ENCODE measurements at regions not wholly inside any gene's neighbourhood (a gene's known extent, or its start where the extent isn't known, plus 50 kb on each side); places are given as distances from the start of the nearest gene placed in this dataset.
A peak's percentile ranks its signal among the peaks of the same experiment; 100 is the strongest.
"Not testable (repeated sequence)": the region's sequence is repeated elsewhere in the genome, so short reads cannot be mapped to it uniquely, and the experiment has no call there.

DNA sequence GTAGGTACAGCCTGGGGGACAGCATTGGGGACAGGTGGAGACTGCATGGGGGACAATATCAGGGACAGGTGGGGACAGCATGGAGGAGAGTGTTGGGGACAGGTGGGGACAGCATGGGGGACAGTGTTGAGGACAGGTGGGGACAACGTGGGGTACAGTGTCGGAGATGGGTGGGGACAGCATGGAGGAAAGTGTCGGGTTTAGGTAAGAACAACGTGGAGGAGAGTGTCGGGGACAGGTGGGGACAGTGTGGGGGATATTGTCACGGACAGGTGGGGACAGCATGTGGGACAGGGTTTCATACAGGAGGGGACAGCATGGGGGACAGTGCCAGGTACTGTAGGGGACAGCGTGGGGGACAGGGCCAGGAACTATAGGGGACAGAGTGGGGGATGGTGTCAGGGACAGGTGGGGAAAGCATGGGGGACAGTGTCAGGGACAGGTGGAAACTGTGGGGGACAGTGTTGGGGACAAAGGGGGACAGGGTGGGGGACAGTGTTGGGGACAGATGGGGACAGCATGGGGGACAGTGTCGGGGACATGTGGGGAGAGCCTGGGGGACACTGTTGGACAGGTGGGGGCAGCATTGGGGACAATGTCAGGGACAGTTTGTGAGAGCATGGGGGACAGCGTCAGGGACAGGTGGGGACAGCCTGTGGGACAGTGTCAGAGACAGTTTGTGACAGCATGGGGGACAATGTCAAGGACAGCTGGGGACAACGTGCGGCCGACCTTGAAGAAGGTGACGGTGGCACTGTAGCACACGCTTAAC, 213.1 kb downstream of the TMEM121 start:
- TF ChIP-seq OSR1 (CRISPR knock-in tag; IDR thresholded peaks at IDR 0.05) (no peak), ARNTL (CRISPR knock-in tag; IDR thresholded peaks at IDR 0.05; ENCODE audit: borderline replicate concordance, low read depth) (no peak)
- TF ChIP-seq, protein P1, sequence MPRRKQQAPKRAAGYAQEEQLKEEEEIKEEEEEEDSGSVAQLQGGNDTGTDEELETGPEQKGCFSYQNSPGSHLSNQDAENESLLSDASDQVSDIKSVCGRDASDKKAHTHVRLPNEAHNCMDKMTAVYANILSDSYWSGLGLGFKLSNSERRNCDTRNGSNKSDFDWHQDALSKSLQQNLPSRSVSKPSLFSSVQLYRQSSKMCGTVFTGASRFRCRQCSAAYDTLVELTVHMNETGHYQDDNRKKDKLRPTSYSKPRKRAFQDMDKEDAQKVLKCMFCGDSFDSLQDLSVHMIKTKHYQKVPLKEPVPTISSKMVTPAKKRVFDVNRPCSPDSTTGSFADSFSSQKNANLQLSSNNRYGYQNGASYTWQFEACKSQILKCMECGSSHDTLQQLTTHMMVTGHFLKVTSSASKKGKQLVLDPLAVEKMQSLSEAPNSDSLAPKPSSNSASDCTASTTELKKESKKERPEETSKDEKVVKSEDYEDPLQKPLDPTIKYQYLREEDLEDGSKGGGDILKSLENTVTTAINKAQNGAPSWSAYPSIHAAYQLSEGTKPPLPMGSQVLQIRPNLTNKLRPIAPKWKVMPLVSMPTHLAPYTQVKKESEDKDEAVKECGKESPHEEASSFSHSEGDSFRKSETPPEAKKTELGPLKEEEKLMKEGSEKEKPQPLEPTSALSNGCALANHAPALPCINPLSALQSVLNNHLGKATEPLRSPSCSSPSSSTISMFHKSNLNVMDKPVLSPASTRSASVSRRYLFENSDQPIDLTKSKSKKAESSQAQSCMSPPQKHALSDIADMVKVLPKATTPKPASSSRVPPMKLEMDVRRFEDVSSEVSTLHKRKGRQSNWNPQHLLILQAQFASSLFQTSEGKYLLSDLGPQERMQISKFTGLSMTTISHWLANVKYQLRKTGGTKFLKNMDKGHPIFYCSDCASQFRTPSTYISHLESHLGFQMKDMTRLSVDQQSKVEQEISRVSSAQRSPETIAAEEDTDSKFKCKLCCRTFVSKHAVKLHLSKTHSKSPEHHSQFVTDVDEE (CRISPR knock-in tag; IDR thresholded peaks at IDR 0.05): no peak
- ATAC-seq: no peak

- not testable (repeated sequence) for ATAC-seq
Measured at GRCh38 chr14:105740272-105740671, 213.9 kb downstream of the TMEM121 start.

DNA sequence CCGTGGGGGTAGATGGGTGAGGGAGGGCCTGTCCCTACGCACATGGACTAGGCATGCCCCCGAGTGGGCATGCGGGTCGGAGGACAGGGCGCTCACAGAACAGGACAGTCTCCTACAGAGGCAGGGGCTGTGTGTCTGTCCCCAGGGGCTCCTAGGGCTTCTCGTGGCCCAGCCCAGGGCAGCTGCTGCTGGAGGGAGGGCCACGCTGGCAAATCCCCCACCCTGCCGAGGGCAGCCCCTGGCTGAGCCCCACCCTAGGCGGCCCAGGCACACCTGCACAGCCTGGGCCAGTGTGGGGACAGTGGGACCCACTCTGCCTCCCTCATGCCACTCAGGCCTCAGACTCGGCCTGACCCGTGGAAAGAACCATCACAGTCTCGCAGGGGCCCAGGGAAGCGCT, 214.6 kb downstream of the TMEM121 start:
- ATAC-seq: not testable (repeated sequence)

- not testable (repeated sequence) for ATAC-seq
Measured at GRCh38 chr14:105741707-105742530, 215.5 kb downstream of the TMEM121 start.

GRCh38 chr14:105742531-105742848, 216.1 kb downstream of the TMEM121 start:
- no peak for TF ChIP-seq ESRRG (CRISPR knock-in tag; IDR thresholded peaks at IDR 0.05)
- TF ChIP-seq ZNF70 (CRISPR knock-in tag; IDR thresholded peaks at IDR 0.05): no peak
- no peak for TF ChIP-seq PPARA (CRISPR knock-in tag; IDR thresholded peaks at IDR 0.05; ENCODE audit: borderline replicate concordance)
- TF ChIP-seq BACH2 (CRISPR knock-in tag; IDR thresholded peaks at IDR 0.05; ENCODE audit: borderline replicate concordance): no peak
- TF ChIP-seq ARNTL (CRISPR knock-in tag; IDR thresholded peaks at IDR 0.05; ENCODE audit: borderline replicate concordance, low read depth): no peak
- TF ChIP-seq ZC3H10 (CRISPR knock-in tag; IDR thresholded peaks at IDR 0.05): no peak
- TF ChIP-seq OSR1 (CRISPR knock-in tag; IDR thresholded peaks at IDR 0.05): no peak
- no peak for TF ChIP-seq GLIS3 (CRISPR knock-in tag; IDR thresholded peaks at IDR 0.05)
- TF ChIP-seq, protein P2, sequence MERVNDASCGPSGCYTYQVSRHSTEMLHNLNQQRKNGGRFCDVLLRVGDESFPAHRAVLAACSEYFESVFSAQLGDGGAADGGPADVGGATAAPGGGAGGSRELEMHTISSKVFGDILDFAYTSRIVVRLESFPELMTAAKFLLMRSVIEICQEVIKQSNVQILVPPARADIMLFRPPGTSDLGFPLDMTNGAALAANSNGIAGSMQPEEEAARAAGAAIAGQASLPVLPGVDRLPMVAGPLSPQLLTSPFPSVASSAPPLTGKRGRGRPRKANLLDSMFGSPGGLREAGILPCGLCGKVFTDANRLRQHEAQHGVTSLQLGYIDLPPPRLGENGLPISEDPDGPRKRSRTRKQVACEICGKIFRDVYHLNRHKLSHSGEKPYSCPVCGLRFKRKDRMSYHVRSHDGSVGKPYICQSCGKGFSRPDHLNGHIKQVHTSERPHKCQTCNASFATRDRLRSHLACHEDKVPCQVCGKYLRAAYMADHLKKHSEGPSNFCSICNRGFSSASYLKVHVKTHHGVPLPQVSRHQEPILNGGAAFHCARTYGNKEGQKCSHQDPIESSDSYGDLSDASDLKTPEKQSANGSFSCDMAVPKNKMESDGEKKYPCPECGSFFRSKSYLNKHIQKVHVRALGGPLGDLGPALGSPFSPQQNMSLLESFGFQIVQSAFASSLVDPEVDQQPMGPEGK (CRISPR knock-in tag; IDR thresholded peaks at IDR 0.05; ENCODE audit: borderline replicate concordance): no peak
- no peak for TF ChIP-seq SNAI2 (CRISPR knock-in tag; IDR thresholded peaks at IDR 0.05)
- no peak for TF ChIP-seq ISL1 (CRISPR knock-in tag; IDR thresholded peaks at IDR 0.05)
- TF ChIP-seq ZNF565 (CRISPR knock-in tag; conservative IDR thresholded peaks at IDR 0.05; ENCODE audit: low read depth): no peak
- no peak for TF ChIP-seq TCF4 (CRISPR knock-in tag; IDR thresholded peaks at IDR 0.05; ENCODE audit: borderline replicate concordance)
- TF ChIP-seq, protein P3, sequence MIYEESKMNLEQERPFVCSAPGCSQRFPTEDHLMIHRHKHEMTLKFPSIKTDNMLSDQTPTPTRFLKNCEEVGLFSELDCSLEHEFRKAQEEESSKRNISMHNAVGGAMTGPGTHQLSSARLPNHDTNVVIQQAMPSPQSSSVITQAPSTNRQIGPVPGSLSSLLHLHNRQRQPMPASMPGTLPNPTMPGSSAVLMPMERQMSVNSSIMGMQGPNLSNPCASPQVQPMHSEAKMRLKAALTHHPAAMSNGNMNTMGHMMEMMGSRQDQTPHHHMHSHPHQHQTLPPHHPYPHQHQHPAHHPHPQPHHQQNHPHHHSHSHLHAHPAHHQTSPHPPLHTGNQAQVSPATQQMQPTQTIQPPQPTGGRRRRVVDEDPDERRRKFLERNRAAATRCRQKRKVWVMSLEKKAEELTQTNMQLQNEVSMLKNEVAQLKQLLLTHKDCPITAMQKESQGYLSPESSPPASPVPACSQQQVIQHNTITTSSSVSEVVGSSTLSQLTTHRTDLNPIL (CRISPR knock-in tag; IDR thresholded peaks at IDR 0.05; ENCODE audit: low read depth): no peak
- TF ChIP-seq TOX (CRISPR knock-in tag; IDR thresholded peaks at IDR 0.05; ENCODE audit: borderline replicate concordance): no peak
- TF ChIP-seq ZFP30 (CRISPR knock-in tag; IDR thresholded peaks at IDR 0.05): no peak
- TF ChIP-seq POU6F1 (CRISPR knock-in tag; IDR thresholded peaks at IDR 0.05; ENCODE audit: borderline replicate concordance, low read depth): no peak
- no peak for TF ChIP-seq ZFP3 (CRISPR knock-in tag; IDR thresholded peaks at IDR 0.05)
- TF ChIP-seq RARB (CRISPR knock-in tag; IDR thresholded peaks at IDR 0.05): no peak
- no peak for ATAC-seq

- peak; percentile 56 for ATAC-seq
Measured at GRCh38 chr14:105742904-105743701, 216.7 kb downstream of the TMEM121 start.

GRCh38 chr14:105744213-105744787, 217.9 kb downstream of the TMEM121 start:
- ATAC-seq: not testable (repeated sequence)
